HG02623 (cell line): ENCODE measurements at regions not wholly inside any gene's neighbourhood (a gene's known extent, or its start where the extent isn't known, plus 50 kb on each side); places are given as distances from the start of the nearest gene placed in this dataset.

ENCODE experiments used
- ATAC-seq: cut with Tn5 transposase; IDR thresholded peaks from one replicate; pipeline ENCODE4 v1.9.1; 2021; ENCODE audit warnings: moderate library complexity; ENCODE audit not compliant: unreplicated experiment

DNA sequence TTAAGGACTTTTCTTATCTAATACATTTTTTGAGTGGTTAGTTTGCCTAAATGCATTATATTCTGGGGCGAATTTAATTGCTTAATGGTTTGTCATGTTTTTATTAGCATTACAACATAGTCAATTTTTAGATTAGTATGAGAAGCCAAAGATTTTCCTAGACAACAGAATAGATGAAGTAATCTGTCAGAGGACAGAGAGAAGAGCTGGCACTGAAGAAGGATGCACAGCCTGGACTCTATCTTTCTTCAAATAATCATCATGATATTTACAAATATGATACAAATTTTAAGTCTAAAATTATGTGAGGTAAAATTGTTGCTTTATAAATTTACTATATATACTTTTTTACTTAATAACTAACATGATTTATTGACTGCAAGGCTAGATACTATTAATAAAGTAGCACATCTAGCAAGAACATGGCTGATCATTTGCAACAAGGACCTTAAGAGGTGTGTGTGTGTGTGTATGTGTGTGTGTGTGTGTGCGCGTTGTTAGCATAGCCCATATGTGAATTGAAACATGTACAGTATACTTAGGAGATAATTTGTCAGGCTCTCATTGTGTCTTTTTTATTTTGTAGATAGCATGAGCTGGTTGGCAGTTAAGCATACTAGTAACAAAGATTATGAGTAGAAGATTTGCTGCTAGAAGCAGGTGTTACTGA, 752.2 kb downstream of the DCDC2C start:
- no peak for ATAC-seq

DNA sequence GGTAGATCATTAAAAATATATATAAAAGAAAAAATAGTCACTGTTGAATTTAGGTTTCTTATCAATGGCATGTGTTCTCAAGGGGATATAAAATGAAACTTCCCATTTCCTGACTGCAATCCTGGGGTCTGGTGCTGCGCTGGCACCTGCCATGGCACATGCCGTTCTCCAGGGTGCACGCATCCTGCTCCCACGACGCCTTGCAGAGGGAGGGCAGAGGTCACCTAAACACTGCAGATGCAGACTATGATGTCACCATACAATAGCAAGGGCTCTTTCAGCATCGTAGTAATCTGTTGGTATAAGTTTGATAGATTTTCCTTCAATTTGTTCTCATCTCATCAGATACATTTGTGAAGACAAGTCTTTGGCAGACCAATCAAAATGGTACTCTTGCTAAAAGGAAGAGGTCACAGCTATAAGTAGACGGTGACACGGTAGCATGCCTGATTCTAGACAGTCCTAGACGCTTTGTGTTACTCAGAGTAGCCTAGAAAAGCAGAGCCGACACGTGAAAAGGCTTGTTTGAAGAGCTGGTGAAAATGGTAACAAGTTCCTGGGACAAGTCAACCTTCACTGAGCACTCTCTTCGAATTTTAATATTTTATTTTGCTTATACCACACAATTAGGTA, 761.4 kb downstream of the DCDC2C start:
- no peak for ATAC-seq

DNA sequence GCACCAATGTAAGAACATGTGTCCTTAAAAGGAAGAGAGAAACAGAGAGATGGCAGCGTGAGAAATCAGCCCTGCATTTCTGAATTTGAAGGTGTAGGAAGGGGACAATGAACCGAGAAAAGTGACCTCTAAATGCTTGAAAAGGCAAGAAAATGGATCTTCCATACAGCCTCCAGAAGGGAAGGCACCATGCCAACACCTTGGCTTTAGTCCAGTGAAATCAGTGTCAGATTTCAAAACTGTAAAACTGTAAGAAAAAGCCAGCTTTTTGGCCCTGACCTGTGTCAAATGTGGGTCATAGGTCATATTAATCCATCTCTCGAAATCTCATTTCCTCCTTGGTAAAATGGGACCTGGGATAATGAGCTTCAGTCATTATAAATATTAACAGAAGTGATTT, 762.3 kb downstream of the DCDC2C start:
- ATAC-seq, result no peak

DNA sequence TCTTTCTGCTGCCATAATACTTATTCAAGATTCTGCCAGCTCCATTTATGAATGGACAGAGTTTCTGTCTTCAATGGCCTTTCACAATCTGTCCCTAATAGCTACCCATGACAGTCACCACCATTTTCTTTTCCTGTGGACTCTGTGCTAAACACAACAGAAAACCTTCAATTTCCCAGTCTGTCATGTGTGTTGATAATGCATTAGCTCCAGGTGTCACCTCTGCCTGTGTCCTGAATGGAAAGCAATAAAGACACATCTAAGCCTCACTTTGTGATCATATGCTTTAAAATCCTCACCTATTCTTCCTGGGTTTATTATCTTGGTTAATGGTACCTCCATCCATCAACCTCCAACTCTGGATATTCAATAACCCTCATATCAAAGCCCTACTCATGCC, 772.2 kb downstream of the DCDC2C start:
- ATAC-seq, result no peak

DNA sequence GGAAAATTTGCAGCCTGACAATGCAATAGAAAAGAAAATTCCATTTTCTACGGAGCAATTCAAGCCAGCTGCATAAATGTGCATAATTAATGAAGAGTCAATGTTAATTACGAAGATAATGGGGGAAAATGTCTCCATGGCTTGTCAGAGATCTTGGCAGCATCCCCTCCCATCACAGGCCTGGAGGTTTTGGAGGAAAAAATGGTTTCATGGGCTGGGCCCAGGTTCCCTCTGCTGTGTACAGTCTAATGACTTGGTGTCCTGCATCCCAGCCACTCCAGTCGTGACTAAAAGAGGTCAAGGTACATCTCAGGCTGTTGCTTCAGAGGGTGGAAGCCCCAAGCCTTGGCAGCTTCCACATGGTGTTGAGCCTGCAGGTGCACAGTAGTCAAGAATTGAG, 779.7 kb downstream of the DCDC2C start:
- no peak for ATAC-seq

DNA sequence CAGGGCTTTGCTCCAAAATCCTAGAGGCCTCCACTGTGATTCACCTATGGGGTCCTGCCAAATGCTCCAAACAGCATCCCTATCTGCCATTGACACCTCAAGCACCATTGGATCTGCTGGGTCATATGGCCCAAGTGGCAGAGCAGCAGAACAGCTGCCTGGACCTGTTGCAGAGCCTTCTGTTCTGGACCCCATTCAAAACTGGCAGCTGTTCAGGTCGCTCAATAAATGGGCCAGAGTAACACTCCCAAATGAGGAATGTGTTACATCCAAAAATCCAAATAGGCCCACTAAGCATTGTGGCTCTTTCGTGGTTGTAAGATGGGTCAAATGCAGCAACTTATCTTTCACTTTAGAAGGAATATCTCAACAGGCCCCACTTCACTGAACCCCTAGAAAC, 783.6 kb downstream of the DCDC2C start:
- no peak for ATAC-seq

DNA sequence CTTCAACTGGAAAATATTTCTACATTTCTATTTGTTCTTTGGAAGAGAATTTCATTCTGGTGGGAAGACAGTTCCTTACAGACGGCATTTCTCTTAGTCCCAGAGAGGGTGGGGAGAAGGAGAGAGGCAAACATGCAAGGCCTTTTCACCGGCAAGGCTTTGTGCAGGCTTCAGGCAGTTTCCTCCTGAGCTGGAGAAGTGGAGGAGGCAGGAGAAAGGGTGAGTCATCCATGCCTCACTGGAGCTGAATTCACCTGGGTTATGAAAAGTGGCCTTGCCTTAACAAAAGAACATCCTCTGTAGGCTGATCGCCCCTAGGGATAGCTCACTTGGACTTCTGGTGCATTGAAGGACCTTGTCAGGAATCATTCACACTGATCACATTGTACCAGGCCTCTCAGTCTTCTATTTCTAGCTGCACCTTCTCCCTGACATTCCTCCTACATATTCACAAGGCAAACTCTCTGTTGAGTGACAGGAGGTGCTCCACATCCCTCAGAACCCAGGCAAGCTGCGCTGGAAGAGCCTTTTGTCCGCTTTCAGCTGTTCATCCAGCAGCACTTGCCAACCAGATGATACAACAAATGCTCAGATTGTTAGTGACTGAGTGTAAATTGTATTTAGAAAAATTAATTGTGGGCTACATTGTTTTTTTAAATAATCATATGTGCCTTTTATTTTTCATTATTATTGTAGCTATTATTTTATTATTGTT, 796.1 kb downstream of the DCDC2C start:
- ATAC-seq, result no peak

DNA sequence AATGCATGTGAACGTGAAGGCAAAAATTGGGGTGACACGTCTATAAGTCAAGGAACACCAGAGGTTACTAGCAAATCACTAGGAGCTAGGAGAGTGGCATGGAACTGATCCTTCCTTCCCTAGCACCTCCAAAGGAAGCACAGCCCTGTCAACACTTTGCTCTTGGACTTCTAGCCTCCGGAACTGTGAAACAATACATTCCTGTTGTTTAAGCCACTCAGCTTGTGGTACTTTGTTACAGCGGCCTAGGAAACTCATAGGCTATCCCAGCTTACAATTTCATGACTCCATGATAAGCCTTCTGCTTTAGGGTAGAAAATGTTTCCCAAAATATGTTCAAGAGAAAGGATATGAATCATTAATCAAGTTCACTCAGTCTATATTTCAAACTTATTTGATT, 798.1 kb downstream of the DCDC2C start:
- no peak for ATAC-seq

DNA sequence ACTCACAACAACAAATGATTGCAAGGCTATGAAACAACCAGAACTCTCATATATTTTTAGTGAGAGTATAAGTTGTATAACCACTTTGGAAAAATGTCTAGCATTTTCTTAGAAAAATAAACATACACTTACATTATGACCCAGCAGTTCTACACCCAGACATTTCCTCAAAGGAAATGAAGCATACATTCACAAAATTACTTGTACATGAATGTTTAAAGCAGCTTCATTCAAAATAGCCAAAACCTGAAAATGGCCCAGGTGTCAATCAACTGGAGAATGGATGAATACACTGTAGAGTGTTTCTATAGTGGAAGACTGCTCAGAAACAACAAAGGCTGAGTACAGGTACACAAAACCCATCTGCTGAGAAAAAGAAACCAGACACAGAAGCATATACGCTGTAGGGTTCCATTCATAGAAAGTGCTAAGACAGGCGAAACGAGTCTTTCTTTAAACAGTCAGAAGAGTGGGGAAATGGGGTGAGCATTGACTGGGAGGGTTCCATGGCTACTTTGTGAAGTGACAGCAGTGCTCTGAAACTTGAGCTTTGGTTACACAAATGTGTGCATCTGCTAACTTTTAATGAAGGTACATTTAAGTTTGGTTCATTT, 799.0 kb downstream of the DCDC2C start:
- ATAC-seq, result no peak

DNA sequence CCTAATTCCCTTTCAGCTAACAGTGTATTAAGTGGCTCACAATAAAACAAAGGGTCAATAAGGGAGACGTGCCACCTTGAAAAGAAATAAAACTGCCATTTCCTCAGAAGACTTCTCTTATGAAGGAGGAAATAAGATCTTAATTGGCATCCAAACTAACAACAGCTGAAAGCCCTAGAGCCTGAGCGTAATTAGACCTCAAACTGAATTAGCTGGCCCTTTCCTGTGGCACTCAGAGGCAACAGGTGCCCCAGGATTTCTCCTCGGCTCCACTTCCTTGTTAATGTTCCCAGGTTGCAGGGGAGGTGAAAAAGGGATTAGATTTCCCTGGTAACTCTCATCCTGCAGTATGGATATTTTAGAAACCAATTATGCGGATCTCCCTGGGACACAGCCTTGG, 804.3 kb downstream of the DCDC2C start:
- ATAC-seq, result no peak

DNA sequence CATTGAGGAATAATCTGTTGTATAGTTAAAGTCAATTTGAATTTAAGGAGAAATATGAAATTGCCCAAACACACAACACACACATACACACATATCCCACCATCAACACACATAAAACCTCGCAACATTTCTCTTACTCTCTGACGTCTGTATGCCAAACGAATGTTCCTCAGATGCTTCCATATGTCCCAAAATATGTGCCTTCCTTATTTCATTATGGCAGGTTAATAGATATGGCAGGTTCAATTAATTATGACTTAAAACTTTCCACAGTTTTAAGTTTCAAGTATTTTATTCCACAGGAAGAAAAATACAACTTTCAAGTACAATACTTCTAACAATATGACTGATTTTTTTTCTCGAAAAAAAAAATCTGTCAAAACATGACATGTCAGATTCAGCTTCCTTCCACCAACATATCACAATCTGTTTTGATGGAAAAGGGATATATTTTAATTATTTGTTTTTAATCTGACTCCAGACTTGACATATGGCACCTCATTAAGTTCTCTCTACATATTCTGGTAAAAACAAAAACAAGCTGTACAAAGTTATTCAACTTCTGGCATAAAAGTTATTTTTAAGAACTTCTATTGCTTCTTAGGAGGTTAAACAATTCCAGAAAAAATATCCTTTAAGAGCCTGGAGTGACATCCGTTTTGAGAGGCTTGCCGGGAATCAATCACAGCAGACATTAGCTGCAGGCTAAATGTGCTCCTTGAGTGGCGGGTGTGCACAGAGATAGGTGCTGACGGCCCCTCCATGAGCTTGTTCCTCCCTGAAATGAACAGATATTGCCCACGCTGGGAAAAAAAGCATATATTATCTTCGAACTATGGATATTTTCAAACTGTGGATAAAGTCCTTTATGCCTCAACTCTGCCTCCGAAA, 812.7 kb downstream of the DCDC2C start:
- no peak for ATAC-seq

DNA sequence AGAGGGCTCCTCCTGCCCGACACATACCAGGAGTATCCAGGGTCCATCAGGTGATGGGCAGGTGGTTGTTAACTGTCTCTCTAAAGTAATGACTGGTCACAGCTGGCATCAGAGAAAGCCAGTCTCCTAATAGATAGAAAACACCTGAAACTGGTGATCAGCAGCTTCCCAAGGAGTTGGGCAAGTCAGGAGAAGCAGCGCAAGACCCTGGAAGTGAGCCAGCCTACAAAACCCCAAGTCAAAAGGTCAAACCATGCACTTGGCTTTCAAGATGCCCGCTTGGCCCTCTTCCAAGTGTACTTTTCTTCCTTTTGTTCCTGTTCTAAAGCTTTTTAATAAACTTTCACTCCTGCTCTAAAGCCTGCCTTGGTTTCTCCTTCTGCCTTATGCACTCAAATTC, 815.2 kb downstream of the DCDC2C start:
- ATAC-seq, result no peak

DNA sequence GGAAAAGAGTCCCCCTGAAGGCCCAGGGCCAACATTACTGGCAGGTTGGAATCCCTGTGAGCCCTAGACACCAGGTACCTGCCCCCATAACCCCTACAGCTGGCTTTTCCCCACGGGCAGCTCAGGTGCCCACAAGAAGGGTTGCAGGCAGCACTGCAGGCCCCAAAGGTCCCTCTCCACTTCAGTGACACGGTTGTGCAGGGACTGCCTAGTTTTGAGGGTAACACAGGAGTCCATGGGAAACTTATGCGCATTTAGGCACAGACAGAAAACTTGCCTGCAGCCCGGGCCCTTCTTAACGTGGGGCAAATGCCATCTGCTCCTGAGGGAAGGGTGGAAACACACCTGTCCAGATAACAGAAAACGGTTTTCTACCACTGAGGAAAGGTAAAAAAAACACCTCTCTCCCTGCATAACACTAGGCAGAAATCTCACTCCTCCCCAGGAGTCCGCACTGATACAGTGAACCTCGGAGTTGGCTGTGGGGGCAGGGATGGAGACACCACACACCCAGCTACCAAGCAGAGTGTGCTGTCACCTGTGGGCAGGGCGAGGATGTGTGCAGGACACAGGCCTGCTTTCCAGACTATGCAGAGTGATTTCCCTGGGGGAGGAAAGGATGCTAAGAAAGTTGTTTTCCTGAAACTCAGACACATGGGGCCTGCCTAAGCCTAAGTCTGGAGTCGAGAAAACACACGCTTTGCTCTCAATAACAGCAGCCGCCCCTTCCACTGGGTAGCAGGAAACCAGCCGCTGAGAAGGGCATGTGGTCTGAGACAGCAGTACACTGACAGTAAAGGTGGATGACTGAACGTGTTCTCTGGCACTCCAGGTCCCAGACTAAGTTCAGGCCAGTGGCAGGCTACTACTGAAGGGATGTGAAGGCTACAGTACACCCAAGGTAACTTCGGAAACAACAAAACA, 819.4 kb downstream of the DCDC2C start:
- ATAC-seq, result no peak

DNA sequence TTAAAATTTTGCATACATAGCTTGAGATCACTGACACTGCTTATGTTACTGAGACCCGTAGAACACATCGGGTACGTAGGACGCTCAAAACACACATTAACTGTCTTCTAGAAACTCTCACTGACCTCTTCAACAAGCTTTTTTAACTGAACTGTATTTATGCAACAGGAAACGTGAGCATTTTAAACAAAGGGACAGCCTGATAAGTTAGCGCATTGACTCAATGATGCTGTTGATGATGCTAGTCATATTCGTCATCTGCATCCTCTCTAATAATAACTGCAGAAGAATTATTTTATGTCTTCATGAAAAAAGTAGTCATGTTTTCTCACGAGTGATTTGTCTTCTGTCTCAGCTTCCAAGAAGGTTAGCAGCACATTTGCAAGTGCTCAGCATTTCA, 824.0 kb downstream of the DCDC2C start:
- no peak for ATAC-seq

DNA sequence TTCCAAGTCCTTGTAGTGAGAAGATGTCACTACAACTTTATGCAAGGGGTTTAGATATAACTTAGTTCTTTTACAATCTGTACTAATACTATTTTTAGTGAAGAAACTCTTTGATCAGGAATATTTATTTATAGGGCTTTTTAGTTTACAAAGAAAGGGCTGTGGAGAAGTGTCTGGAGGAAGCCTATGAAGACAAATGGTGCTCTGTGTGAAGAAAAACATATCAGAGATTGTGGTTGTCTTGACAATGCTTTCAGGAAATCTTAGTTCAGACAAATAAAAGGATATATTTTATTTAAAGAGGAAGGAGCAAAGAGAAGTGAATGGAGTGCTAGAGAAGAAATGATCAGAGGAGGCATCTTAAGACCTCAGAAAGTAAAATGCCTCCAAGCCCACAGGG, 824.9 kb downstream of the DCDC2C start:
- ATAC-seq, result no peak

DNA sequence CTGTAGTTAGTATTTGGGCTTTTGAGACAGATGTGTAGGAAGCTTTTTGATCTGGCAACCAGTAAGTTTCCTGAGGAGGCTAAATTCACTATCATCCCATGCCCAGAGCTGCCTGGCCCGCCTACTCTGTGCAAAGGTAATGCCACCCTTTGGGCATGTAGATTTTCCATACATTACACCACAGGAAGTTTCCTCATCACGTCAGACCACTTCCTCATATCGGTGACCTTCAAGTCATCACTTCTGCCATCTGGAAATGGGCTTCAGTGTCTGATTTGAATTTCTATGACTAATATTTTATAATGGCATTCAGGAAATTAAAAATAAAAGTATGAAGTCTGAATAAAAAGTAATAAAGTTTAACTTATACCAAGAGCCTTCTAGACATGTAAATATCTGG, 825.4 kb downstream of the DCDC2C start:
- ATAC-seq, result no peak

DNA sequence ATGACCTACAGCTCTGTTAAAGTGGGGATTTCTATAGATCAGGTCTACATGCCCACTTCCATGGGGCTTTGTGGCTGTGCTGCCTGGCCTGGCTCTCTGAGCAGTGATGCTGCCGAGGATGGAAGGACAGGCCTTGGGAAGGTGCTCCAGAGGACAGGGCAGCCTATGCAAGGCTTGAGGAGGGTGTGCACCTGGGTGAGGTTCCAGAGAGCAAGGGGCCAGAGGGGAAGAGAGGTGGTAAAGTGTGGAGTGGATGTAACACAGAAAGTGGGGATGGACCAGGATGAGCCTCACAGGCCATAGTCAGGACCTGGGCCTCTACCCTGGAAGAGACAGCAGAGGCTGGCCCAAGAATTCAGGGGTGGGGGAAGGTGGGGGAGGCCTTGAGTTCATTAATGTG, 826.4 kb downstream of the DCDC2C start:
- ATAC-seq, result no peak

DNA sequence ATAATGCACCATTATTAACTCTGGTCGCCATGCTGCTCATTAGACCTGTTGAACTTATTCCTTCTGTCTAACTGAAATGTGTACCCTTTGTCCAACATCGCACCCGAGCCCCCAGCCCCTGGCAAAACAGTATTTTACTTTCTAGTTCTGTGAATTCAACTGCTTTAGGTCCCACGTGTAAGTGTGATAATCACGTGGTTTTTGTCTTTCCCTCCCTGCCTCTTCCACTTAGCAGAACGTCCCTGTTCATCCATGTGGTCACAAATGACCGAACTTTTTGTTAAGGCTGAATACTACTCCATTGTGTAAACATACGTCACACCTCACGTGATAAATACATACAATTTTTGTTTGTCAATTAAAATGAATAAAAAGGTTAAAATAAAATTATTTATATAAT, 826.9 kb downstream of the DCDC2C start:
- no peak for ATAC-seq

DNA sequence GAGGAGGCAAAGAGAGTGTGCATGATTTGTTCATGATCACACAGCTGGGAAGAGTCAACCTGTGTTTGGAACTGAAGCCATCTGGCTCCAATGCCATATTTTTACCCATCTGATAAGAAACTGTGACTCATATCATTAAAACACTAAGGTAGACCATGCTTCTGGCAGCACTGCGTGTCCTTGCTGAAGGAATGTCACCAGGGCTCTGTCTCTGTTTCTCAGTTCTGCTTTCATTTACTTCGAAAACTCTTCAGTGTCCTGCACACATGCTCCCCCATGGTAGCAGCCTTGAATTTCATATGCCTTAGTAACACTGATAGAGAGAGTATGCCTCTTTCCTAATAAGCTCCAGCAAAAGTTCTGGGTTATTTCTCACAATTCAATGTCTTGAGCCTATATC, 830.4 kb downstream of the DCDC2C start:
- no peak for ATAC-seq

DNA sequence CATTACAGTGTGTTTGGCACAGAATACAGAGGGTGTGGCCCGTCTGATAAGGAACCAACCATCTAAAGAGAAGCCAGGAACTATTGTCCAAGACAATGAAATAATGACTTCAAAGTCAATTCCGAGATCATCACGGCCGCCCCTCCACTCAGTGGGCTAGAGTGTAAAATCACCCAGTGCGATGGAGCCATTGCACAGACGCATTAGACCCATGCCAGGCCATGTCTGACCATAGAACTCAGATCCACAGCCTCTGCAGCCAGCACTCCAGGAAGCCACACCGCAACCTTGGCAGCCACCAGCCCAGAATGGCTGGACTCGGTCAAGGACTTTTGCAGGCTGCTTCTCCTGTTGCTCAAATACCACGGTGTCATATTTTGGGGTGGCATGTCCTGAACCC, 835.7 kb downstream of the DCDC2C start:
- ATAC-seq, result no peak
